Gastrocnemius medialis (tissue), 4 donors: ENCODE measurements at regions not wholly inside any gene's neighbourhood (a gene's known extent, or its start where the extent isn't known, plus 50 kb on each side); places are given as distances from the start of the nearest gene placed in this dataset.
"Not testable (repeated sequence)": the region's sequence is repeated elsewhere in the genome, so short reads cannot be mapped to it uniquely, and the experiment has no call there.

Source experiments
- ATAC-seq, 2 donors: fragments of 150-250 bp; one replicate each; pipeline ENCODE4 v1.9.1; 2016
- DNase-seq, 2 donors: peaks; one replicate each; pipeline ENCODE4 v3.0.0-alpha.2; 2019
- H3K27ac ChIP-seq, 4 donors: fragments of 200-600 bp; sonication (generic); 1 replicate in 1 of 4; 2 replicates in 3 of 4; pipeline ENCODE4 v1.5.1; 2016 to 2018; ENCODE audit warnings: mild to moderate bottlenecking in 2 of 4, moderate library complexity in 1 of 4
- H3K27me3 ChIP-seq, 3 donors: fragments of 200-600 bp; sonication (generic) in 2 of 3; 1 replicate in 1 of 3; 2 replicates in 2 of 3; pipeline versions ENCODE4 v1.5.1 to v1.6.0; 2016 to 2019; ENCODE audit warnings: mild to moderate bottlenecking in 1 of 3, moderate library complexity in 1 of 3
- H3K36me3 ChIP-seq, 2 donors: fragments of 200-600 bp; sonication (generic) in 1 of 2; one replicate each; pipeline ENCODE4 v1.5.1; 2017 to 2018
- H3K4me1 ChIP-seq, 2 donors: fragments of 200-600 bp; sonication (generic) in 1 of 2; one replicate each; pipeline ENCODE4 v1.5.1; 2016 to 2017; ENCODE audit warnings: mild to moderate bottlenecking in 2 of 2
- H3K4me3 ChIP-seq, 4 donors: fragments of 200-600 bp; sonication (generic) in 3 of 4; 1 replicate in 1 of 4; 2 replicates in 3 of 4; pipeline ENCODE4 v1.5.1; 2016 to 2019; ENCODE audit warnings: mild to moderate bottlenecking in 2 of 4
- H3K9me3 ChIP-seq, 3 donors: fragments of 200-600 bp; sonication (generic) in 2 of 3; 1 replicate in 1 of 3; 2 replicates in 2 of 3; pipeline ENCODE4 v1.5.1; 2016 to 2019
- CTCF ChIP-seq, 5 experiments: fragments of 450-650 bp in 3 of 5; fragments of 200-600 bp in 2 of 5; sonication (generic) in 2 of 5; IDR thresholded peaks in 4 of 5; conservative IDR thresholded peaks in 1 of 5; 1 replicate in 4 of 5; 2 replicates in 1 of 5; pipeline ENCODE4 v1.5.1; 2016 to 2019; ENCODE audit warnings: antibody characterized with exemption in 5 of 5, mild to moderate bottlenecking in 3 of 5, moderate library complexity in 3 of 5
- POLR2A ChIP-seq, 2 donors: fragments of 450-650 bp; IDR thresholded peaks; one replicate each; pipeline ENCODE4 v1.6.1; 2017; ENCODE audit warnings: antibody characterized with exemption in 2 of 2, mild to moderate bottlenecking in 2 of 2, moderate library complexity in 2 of 2
- in situ Hi-C, 4 donors: fragments of 200-750 bp; cut with MboI; loops; one replicate each; pipeline versions ENCODE4 v1.15.0 to v1.8.0; 2017; ENCODE audit warnings: low sequenced_read_pairs in 4 of 4
- intact Hi-C: fragments of 100-400 bp; cut with DNase I; formaldehyde crosslinking; loops from one replicate; pipeline ENCODE4 v1.15.1; 2023; ENCODE audit warnings: low total_unique reads

GRCh38 chr6:67812125-67812524, 823.0 kb upstream of the ADGRB3 start:
- no peaks in the 10 kb centered on the region for H3K36me3 ChIP-seq
- TF ChIP-seq CTCF (IDR thresholded peaks at IDR 0.05 in 4 of 5, conservative IDR thresholded peaks at IDR 0.05 in 1 of 5) (no peak), POLR2A (IDR thresholded peaks at IDR 0.05) (no peak)
- H3K4me3 ChIP-seq, result no peak overlapping the region
- H3K9me3 ChIP-seq, result peaks cover 0 to 4% (median 0%) of the 10 kb centered on the region in 3 donors
- no peak for DNase-seq
- in situ Hi-C loops, result no loop called here
- H3K4me1 ChIP-seq, result no peaks in the 10 kb centered on the region
- intact Hi-C loops, result no loop called here
- ATAC-seq, result no peak
- H3K27ac ChIP-seq, result no peak overlapping the region
- H3K27me3 ChIP-seq, result no peaks in the 10 kb centered on the region

- H3K36me3 ChIP-seq, result no peaks in the 10 kb centered on the region
- intact Hi-C loops, result no loop called here
- in situ Hi-C loops, result no loop called here
- TF ChIP-seq POLR2A (IDR thresholded peaks at IDR 0.05) (no peak), CTCF (IDR thresholded peaks at IDR 0.05 in 4 of 5, conservative IDR thresholded peaks at IDR 0.05 in 1 of 5) (no peak)
- ATAC-seq, result no peak
- no peaks in the 10 kb centered on the region for H3K27me3 ChIP-seq
- H3K9me3 ChIP-seq, result peaks cover 0 to 4% (median 0%) of the 10 kb centered on the region in 3 donors
- H3K4me1 ChIP-seq, result no peaks in the 10 kb centered on the region
- no peak overlapping the region for H3K27ac ChIP-seq
- DNase-seq, result no peak
- H3K4me3 ChIP-seq, result no peak overlapping the region
Measured at GRCh38 chr6:67811239-67812037, 823.6 kb upstream of the ADGRB3 start.

GRCh38 chr6:67804808-67805207, 830.3 kb upstream of the ADGRB3 start:
- DNase-seq, intact Hi-C loops, H3K4me1 ChIP-seq, in situ Hi-C loops, H3K36me3 ChIP-seq, ATAC-seq, H3K27me3 ChIP-seq, H3K4me3 ChIP-seq, H3K27ac ChIP-seq, H3K9me3 ChIP-seq: not testable (repeated sequence)

GRCh38 chr6:67802771-67803170, 832.3 kb upstream of the ADGRB3 start:
- Histone ChIP-seq H3K4me3 (no peak overlapping the region), H3K9me3 (no peaks in the 10 kb centered on the region), H3K27ac (no peak overlapping the region), H3K4me1 (no peaks in the 10 kb centered on the region), H3K27me3 (no peaks in the 10 kb centered on the region), H3K36me3 (no peaks in the 10 kb centered on the region)
- in situ Hi-C loops (no loop called here), intact Hi-C loops (no loop called here)
- TF ChIP-seq CTCF (IDR thresholded peaks at IDR 0.05 in 4 of 5, conservative IDR thresholded peaks at IDR 0.05 in 1 of 5) (no peak), POLR2A (IDR thresholded peaks at IDR 0.05) (no peak)
- no peak for ATAC-seq
- no peak for DNase-seq

GRCh38 chr6:67792996-67793395, 842.1 kb upstream of the ADGRB3 start:
- Histone ChIP-seq H3K36me3 (no peaks in the 10 kb centered on the region), H3K4me1 (no peaks in the 10 kb centered on the region), H3K27me3 (no peaks in the 10 kb centered on the region), H3K27ac (no peak overlapping the region), H3K4me3 (no peak overlapping the region), H3K9me3 (no peaks in the 10 kb centered on the region)
- intact Hi-C loops (no loop called here), in situ Hi-C loops (no loop called here)
- DNase-seq, result no peak
- ATAC-seq, result no peak
- no peak for TF ChIP-seq CTCF (IDR thresholded peaks at IDR 0.05 in 4 of 5, conservative IDR thresholded peaks at IDR 0.05 in 1 of 5)
- no peak for TF ChIP-seq POLR2A (IDR thresholded peaks at IDR 0.05)
